HG03442 (cell line): ENCODE measurements at regions not wholly inside any gene's neighbourhood (a gene's known extent, or its start where the extent isn't known, plus 50 kb on each side); places are given as distances from the start of the nearest gene placed in this dataset.

Experiments used
- ATAC-seq: cut with Tn5 transposase; IDR thresholded peaks from one replicate; pipeline ENCODE4 v1.9.1; 2021; ENCODE audit warnings: mild to moderate bottlenecking, moderate library complexity; ENCODE audit not compliant: unreplicated experiment

DNA sequence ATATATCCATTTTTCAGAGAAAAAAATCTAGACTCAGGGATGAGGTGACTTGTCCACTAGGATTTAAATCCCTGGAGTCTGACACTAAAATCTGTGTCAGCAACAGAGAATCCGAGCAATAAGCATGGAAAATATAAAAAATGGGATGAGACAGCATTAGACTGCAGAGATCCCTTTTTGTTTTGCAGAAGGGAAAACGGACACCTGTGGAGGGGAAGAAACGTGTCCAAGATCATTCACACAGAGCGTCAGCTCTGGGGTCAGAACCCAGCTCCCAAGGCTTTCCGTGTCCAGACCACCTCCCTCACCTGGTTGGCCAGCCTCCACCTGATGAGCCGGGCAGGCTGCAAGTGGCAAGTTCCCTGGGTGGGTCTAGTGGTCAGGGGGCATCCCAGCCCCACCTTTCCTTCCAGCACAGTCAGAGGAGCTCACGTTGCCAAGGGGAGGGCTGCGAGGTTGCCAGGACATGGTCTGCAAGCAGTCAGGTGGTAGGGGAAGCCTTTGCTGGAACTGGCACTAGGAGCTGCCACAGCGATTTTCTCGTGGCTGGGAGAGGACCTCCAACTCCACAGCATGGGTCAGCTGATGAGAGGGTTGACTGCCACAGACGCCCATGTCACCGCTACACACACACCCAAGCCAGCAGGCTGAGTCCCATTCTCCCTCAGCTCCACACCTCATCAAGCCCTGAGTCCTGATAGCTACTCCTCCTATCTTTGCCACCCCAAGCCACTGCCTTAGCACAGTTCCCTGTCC, 65.9 kb upstream of the CPLX2 start:
- ATAC-seq, result no peak

GRCh38 chr5:175808711-175809110, 62.7 kb upstream of the CPLX2 start:
- ATAC-seq, result no peak

DNA sequence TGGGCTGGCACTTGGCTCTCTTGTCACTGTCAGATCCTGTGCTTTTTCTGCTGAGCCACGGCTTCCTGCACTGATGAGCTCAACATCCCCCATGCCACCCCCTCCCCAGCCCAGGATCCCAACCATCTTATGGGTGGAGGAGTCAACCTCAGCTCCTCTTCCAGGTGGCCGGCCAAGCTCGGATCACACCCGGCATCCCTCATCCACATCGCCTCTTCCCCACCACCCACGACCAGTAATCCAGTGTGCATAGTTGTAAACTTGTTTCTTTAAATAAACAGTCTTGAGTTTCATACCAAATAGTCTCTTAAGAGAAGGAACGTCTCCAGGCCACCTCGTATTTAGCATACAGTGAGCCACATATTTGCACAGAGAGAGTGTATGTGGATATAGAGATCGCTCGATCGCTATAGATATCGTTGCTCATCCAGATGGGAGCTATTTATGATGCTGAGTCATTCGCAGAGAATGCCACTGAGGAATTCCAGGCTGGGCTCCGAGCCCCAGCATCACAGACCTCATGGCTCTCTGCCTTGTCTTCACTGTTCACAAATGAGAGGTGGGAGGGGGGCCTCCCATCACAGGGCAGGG, 61.8 kb upstream of the CPLX2 start:
- no peak for ATAC-seq

- no peak for ATAC-seq
Observed at GRCh38 chr5:175810457-175810856, 60.9 kb upstream of the CPLX2 start.

- ATAC-seq, result no peak
Observed at GRCh38 chr5:175811589-175811988, 59.8 kb upstream of the CPLX2 start.

GRCh38 chr5:175813943-175814630, 57.3 kb upstream of the CPLX2 start:
- no peak for ATAC-seq

GRCh38 chr5:175814691-175815090, 56.7 kb upstream of the CPLX2 start:
- no peak for ATAC-seq

DNA sequence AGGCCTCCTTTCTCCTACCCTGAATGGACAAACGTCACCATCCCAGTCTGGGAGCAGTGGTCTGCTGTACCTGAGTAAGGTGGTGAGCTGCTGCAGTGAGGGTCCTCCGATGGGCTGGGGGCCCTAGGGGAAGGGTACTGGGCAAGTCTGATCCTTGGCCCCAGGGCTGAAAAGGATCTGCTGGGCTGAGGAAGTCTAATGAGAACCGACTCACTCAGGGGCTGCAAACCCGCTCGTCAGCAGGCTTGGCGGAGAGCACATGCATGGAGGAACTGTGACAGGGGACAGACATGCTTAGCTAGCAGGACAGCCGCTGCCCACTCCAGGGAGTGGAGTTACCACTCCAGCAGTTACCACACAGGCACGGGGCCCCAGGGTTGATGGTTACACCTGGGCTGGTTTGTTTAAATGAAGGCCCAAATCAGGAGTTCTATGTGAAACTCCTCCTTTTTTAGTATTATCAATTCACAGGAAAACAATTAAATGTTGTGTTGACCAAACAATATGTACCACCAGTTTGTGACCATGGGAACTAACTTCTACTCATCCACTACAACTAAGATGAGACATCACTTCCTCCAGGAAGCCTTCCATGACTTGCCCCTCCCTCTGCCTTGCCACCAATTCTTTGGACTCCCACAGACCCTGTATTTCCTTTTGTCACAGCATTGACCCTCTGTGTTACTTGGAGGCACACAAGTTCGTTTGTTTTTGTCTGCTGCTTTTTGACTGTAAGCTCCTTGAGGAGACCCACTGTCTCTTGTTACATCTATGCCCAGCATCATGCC, 56.1 kb upstream of the CPLX2 start:
- no peak for ATAC-seq

DNA sequence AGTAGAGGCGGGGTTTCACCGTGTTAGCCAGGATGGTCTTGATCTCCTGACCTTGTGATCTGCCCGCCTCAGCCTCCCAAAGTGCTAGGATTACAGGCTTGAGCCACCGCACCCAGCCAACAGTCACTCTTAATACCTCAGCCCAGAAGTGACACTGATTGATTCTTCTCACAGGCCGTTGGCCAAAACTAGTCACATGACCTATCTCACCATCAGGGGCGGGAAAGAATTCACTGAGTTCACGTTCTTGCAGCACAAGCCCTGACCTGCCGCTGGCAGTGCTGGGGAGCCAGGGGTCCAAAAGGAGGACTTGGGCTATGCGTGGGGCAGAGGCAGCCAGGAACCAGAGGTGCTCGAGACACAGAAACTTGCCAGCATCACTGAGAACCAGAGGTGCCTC, 55.0 kb upstream of the CPLX2 start:
- ATAC-seq, result no peak

DNA sequence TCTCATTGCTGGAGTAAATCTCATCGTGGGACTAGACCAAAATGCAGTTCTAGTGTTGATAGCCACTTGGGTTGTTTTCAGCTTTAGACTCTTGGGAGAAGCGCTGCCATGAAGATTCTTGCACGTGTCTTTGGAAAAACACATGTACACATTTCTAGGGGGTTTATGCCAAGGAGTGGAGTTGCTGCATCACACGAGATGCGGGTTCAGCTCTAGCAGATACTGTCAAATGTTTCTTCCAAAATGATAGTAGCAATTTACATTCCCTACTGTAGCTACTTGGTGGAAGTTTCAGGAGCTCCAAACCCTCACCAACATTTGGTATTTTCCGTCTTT, 52.3 kb upstream of the CPLX2 start:
- ATAC-seq, result no peak

DNA sequence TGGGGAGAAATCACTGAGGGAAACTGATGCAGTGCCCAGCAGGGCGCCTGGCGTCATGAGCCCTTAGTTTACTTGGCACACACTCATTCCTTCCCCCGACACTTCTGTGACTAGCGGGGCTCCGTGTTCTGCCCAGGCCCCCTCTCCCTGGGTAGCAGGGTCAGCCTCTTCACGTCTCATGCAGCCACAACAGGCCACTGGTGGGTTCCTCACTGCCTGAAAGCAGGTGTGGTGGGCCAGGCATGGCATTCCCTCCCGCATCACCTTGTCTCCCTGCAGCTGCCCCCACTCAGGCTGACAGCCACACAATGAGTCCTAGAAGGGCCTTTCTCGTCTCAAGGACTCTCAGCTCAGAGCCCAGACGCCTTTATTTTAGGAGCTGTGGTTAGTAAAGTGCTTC, 51.1 kb upstream of the CPLX2 start:
- ATAC-seq, result no peak
